T1000 (cell line): ENCODE measurements at regions not wholly inside any gene's neighbourhood (a gene's known extent, or its start where the extent isn't known, plus 50 kb on each side); places are given as distances from the start of the nearest gene placed in this dataset.

Source experiments
- DNase-seq: peaks from one replicate; lab custom pipeline; 2025; ENCODE audit warnings: mixed read lengths; lab: John Stamatoyannopoulos, UW

GRCh38 chr7:25314731-25315267 lies 86.5 kb upstream of the NPVF start:
- DNase-seq = no peak

- DNase-seq = no peak
These were observed 88.1 kb upstream of the NPVF start for GRCh38 chr7:25316366-25316765.

- no peak for DNase-seq
These were observed 89.8 kb upstream of the NPVF start for GRCh38 chr7:25318047-25318446.

GRCh38 chr7:25319707-25320106 lies 91.4 kb upstream of the NPVF start:
- DNase-seq = no peak

- DNase-seq = no peak
These were observed 92.5 kb upstream of the NPVF start for GRCh38 chr7:25320791-25321190.

GRCh38 chr7:25321424-25321823 lies 93.1 kb upstream of the NPVF start:
- no peak for DNase-seq

- no peak for DNase-seq
These were observed 94.2 kb upstream of the NPVF start for GRCh38 chr7:25322473-25322872.

- no peak for DNase-seq
These were observed 97.0 kb upstream of the NPVF start for GRCh38 chr7:25325186-25325757.

- no peak for DNase-seq
These were observed 98.3 kb upstream of the NPVF start for GRCh38 chr7:25326501-25327156.

- DNase-seq = no peak
These were observed 101.5 kb upstream of the NPVF start for GRCh38 chr7:25329815-25330214.

GRCh38 chr7:25333296-25333928 lies 105.1 kb upstream of the NPVF start:
- DNase-seq = no peak

GRCh38 chr7:25347360-25348066 lies 119.2 kb upstream of the NPVF start:
- no peak for DNase-seq

- no peak for DNase-seq
These were observed 119.8 kb upstream of the NPVF start for GRCh38 chr7:25348104-25348503.

GRCh38 chr7:25349283-25350017 lies 121.2 kb upstream of the NPVF start:
- DNase-seq = no peak

GRCh38 chr7:25350041-25350440 lies 121.8 kb upstream of the NPVF start:
- DNase-seq = no peak

GRCh38 chr7:25351761-25352160 lies 123.5 kb upstream of the NPVF start:
- DNase-seq = no peak

- DNase-seq = no peak
These were observed 124.9 kb upstream of the NPVF start for GRCh38 chr7:25353196-25353595.

- no peak for DNase-seq
These were observed 125.4 kb upstream of the NPVF start for GRCh38 chr7:25353732-25354131.

GRCh38 chr7:25356534-25357151 lies 128.4 kb upstream of the NPVF start:
- no peak for DNase-seq

GRCh38 chr7:25358926-25359325 lies 130.6 kb upstream of the NPVF start:
- DNase-seq = no peak

- no peak for DNase-seq
These were observed 131.3 kb upstream of the NPVF start for GRCh38 chr7:25359471-25360059.
